ENCODE measurements at regions not wholly inside any gene's neighbourhood (a gene's known extent, or its start where the extent isn't known, plus 50 kb on each side); places are given as distances from the start of the nearest gene placed in this dataset.

DNA sequence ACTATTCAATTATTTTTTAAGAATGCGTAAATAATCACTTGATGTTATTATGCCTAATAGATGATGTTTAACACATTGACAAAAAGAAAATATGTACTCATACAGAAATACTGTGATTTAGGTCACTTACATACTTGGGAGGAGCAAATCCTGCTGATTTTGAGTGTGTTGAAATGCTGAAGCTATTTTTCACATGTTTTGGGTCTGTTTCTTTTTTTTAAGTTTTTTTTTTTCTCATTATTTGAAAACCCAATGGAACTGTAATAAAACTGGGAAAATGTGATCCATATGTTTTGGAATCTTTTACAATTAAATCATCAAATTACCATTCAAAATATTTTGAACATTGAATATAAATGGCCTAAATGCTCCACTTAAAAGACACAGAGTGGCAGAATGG lies 366.2 kb upstream of the ADAMTS5 start:
- H3K27me3 ChIP-seq (ENCODE audit: insufficient read depth, low read length) = no peaks in the 10 kb centered on the region
- no peaks in the 10 kb centered on the region for H3K4me1 ChIP-seq (ENCODE audit: control insufficient read depth in 1 of 2, insufficient read depth in 2 of 2, low read length in 2 of 2)
- no peak overlapping the region for H3K23ac ChIP-seq (ENCODE audit: low read length)
- no peaks in the 10 kb centered on the region for H3K36me3 ChIP-seq (ENCODE audit: control insufficient read depth in 1 of 2, insufficient read depth in 2 of 2, low read length in 2 of 2)
- H2BK5ac ChIP-seq (ENCODE audit: low read depth, low read length, poor library complexity) = no peak overlapping the region
- no peak overlapping the region for H2AK5ac ChIP-seq (ENCODE audit: low read length)
- H2AFZ ChIP-seq (ENCODE audit: insufficient read depth, low read length, poor library complexity) = no peak overlapping the region
- no peak overlapping the region for H3K4me3 ChIP-seq (ENCODE audit: low read depth, low read length)
- H3K27ac ChIP-seq (ENCODE audit: low read depth, low read length) = no peak overlapping the region
- no peak overlapping the region for H2BK12ac ChIP-seq (ENCODE audit: low read length)
- no peak overlapping the region for H3K4ac ChIP-seq (ENCODE audit: low read depth, low read length)
- H3K79me2 ChIP-seq (ENCODE audit: control insufficient read depth, insufficient read depth, low read length, poor library complexity) = no peaks in the 10 kb centered on the region
- H3K14ac ChIP-seq (ENCODE audit: low read length) = no peak overlapping the region
- no peak overlapping the region for H3K9ac ChIP-seq (ENCODE audit: low read length)
- no peak overlapping the region for H2BK120ac ChIP-seq (ENCODE audit: insufficient read depth, low read length, poor library complexity)
- DNase-seq = no peak
- no peak overlapping the region for H3K18ac ChIP-seq (ENCODE audit: low read length)
- no peak overlapping the region for H4K91ac ChIP-seq (ENCODE audit: low read depth, low read length)
- H4K8ac ChIP-seq (ENCODE audit: low read depth, low read length) = no peak overlapping the region
- no CpG with 5 or more reads among the region's 1 CpG for WGBS (ENCODE audit: extremely low coverage, insufficient coverage, insufficient read length)
- H3K79me1 ChIP-seq (ENCODE audit: low read length) = no peaks in the 10 kb centered on the region
- no peak overlapping the region for H4K12ac ChIP-seq (ENCODE audit: low read depth, low read length)
- H3K4me2 ChIP-seq (ENCODE audit: low read length) = no peak overlapping the region
- H3K9me3 ChIP-seq (ENCODE audit: insufficient read depth, low read depth, low read length) = no peaks in the 10 kb centered on the region

DNA sequence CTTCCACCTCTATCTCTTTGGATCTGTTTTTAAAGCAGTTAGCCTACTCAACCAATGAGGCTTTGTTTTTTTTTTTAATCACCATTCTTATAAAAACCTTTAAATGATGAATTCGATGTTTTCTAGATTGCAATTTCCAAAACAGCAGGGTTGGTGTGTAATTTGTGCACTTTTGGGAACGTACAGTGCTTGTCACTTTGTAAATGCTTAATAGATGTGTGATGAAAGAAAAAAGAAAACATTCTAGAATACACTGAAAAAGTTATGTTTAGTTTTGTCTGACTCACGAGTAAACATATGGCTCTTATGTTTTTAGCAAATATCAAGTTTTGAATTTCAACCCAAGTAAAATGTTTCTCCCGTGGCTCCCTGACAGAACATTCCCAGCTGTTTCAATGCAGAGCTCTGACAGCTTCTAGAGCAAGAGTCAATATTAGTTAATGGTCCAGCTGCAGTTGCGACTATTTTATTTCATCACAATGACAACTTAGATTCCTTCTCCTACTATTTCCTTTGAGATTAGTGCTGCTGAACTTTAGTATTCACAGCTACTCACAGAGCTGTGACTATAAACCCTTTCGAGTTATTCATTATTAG lies 362.5 kb upstream of the ADAMTS5 start:
- H3K18ac ChIP-seq (ENCODE audit: low read length) = no peak overlapping the region
- WGBS (ENCODE audit: extremely low coverage, insufficient coverage, insufficient read length) = no CpG with 5 or more reads among the region's 6 CpGs
- H3K27ac ChIP-seq (ENCODE audit: low read depth, low read length) = no peak overlapping the region
- no peaks in the 10 kb centered on the region for H3K9me3 ChIP-seq (ENCODE audit: insufficient read depth, low read depth, low read length)
- no peak overlapping the region for H4K91ac ChIP-seq (ENCODE audit: low read depth, low read length)
- no peak overlapping the region for H3K14ac ChIP-seq (ENCODE audit: low read length)
- H3K4me2 ChIP-seq (ENCODE audit: low read length) = no peak overlapping the region
- no peaks in the 10 kb centered on the region for H3K79me1 ChIP-seq (ENCODE audit: low read length)
- H3K4me1 ChIP-seq (ENCODE audit: control insufficient read depth in 1 of 2, insufficient read depth in 2 of 2, low read length in 2 of 2) = no peaks in the 10 kb centered on the region
- no peaks in the 10 kb centered on the region for H3K79me2 ChIP-seq (ENCODE audit: control insufficient read depth, insufficient read depth, low read length, poor library complexity)
- H2AFZ ChIP-seq (ENCODE audit: insufficient read depth, low read length, poor library complexity) = no peak overlapping the region
- H3K36me3 ChIP-seq (ENCODE audit: control insufficient read depth in 1 of 2, insufficient read depth in 2 of 2, low read length in 2 of 2) = no peaks in the 10 kb centered on the region
- no peak overlapping the region for H2BK12ac ChIP-seq (ENCODE audit: low read length)
- no peak overlapping the region for H3K9ac ChIP-seq (ENCODE audit: low read length)
- no peak overlapping the region for H4K12ac ChIP-seq (ENCODE audit: low read depth, low read length)
- no peak for DNase-seq
- H2BK120ac ChIP-seq (ENCODE audit: insufficient read depth, low read length, poor library complexity) = no peak overlapping the region
- no peak overlapping the region for H3K4me3 ChIP-seq (ENCODE audit: low read depth, low read length)
- no peaks in the 10 kb centered on the region for H3K27me3 ChIP-seq (ENCODE audit: insufficient read depth, low read length)
- H3K4ac ChIP-seq (ENCODE audit: low read depth, low read length) = no peak overlapping the region
- H4K8ac ChIP-seq (ENCODE audit: low read depth, low read length) = no peak overlapping the region
- no peak overlapping the region for H2AK5ac ChIP-seq (ENCODE audit: low read length)
- no peak overlapping the region for H2BK5ac ChIP-seq (ENCODE audit: low read depth, low read length, poor library complexity)
- H3K23ac ChIP-seq (ENCODE audit: low read length) = no peak overlapping the region

DNA sequence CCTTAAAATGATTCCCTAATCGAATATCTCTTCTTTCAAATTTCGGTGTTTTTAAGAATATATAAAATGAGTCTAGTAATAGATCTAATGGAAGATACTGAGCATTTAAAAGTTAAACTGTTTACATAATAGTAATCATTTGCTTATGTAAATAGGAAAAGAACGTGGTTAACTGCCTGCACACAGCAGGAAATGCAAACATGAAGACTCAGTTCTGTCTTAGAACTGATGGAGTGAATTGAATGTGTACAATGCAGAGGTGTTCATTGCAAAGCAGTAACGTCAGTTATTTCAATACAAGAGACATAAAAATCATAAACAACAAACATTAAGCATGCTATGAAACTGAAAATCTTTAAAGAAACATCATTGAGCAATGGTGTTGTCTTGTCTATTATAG lies 359.4 kb upstream of the ADAMTS5 start:
- no peak for DNase-seq
- no peak overlapping the region for H3K23ac ChIP-seq (ENCODE audit: low read length)
- no peak overlapping the region for H2AFZ ChIP-seq (ENCODE audit: insufficient read depth, low read length, poor library complexity)
- H2AK5ac ChIP-seq (ENCODE audit: low read length) = no peak overlapping the region
- H3K4me3 ChIP-seq (ENCODE audit: low read depth, low read length) = no peak overlapping the region
- no peak overlapping the region for H4K8ac ChIP-seq (ENCODE audit: low read depth, low read length)
- no peak overlapping the region for H4K91ac ChIP-seq (ENCODE audit: low read depth, low read length)
- H3K14ac ChIP-seq (ENCODE audit: low read length) = no peak overlapping the region
- H3K79me1 ChIP-seq (ENCODE audit: low read length) = no peaks in the 10 kb centered on the region
- no peak overlapping the region for H3K4ac ChIP-seq (ENCODE audit: low read depth, low read length)
- H2BK12ac ChIP-seq (ENCODE audit: low read length) = no peak overlapping the region
- H3K9ac ChIP-seq (ENCODE audit: low read length) = no peak overlapping the region
- H3K27me3 ChIP-seq (ENCODE audit: insufficient read depth, low read length) = no peaks in the 10 kb centered on the region
- no peak overlapping the region for H4K12ac ChIP-seq (ENCODE audit: low read depth, low read length)
- no peak overlapping the region for H3K27ac ChIP-seq (ENCODE audit: low read depth, low read length)
- no CpG with 5 or more reads among the region's 4 CpGs for WGBS (ENCODE audit: extremely low coverage, insufficient coverage, insufficient read length)
- H3K18ac ChIP-seq (ENCODE audit: low read length) = no peak overlapping the region
- no peak overlapping the region for H2BK5ac ChIP-seq (ENCODE audit: low read depth, low read length, poor library complexity)
- H3K9me3 ChIP-seq (ENCODE audit: insufficient read depth, low read depth, low read length) = no peaks in the 10 kb centered on the region
- H3K4me1 ChIP-seq (ENCODE audit: control insufficient read depth in 1 of 2, insufficient read depth in 2 of 2, low read length in 2 of 2) = no peaks in the 10 kb centered on the region
- no peak overlapping the region for H2BK120ac ChIP-seq (ENCODE audit: insufficient read depth, low read length, poor library complexity)
- H3K36me3 ChIP-seq (ENCODE audit: control insufficient read depth in 1 of 2, insufficient read depth in 2 of 2, low read length in 2 of 2) = no peaks in the 10 kb centered on the region
- H3K79me2 ChIP-seq (ENCODE audit: control insufficient read depth, insufficient read depth, low read length, poor library complexity) = no peaks in the 10 kb centered on the region
- H3K4me2 ChIP-seq (ENCODE audit: low read length) = no peak overlapping the region

DNA sequence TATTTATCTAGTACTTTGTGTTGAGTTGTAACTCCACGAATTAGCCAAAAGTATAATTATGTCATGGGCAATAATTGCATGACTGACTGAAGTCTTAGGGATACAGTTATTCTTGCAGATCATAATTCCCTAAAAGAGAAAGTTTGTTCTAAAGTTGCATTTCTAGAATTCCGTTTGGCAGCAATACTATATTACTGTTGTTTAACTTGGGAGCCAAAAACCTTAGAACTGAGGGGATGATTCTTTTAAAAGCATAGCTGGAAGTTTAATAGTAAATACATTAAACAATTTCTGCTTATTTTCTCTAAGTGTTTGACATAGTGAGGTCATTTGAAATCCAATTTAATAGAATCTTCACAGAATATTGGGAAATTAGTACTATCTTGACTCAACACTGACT lies 356.4 kb upstream of the ADAMTS5 start:
- H3K23ac ChIP-seq (ENCODE audit: low read length) = no peak overlapping the region
- no peak for DNase-seq
- WGBS (ENCODE audit: extremely low coverage, insufficient coverage, insufficient read length) = no CpG with 5 or more reads among the region's 2 CpGs

More for the DNA sequence above, 356.4 kb upstream of the ADAMTS5 start:
- Histone ChIP-seq H2AK5ac (ENCODE audit: low read length) (no peak overlapping the region), H4K8ac (ENCODE audit: low read depth, low read length) (no peak overlapping the region), H2BK5ac (ENCODE audit: low read depth, low read length, poor library complexity) (no peak overlapping the region), H3K79me1 (ENCODE audit: low read length) (no peaks in the 10 kb centered on the region), H3K9ac (ENCODE audit: low read length) (no peak overlapping the region), H2BK12ac (ENCODE audit: low read length) (no peak overlapping the region), H4K91ac (ENCODE audit: low read depth, low read length) (no peak overlapping the region), H3K4me1 (ENCODE audit: control insufficient read depth in 1 of 2, insufficient read depth in 2 of 2, low read length in 2 of 2) (no peaks in the 10 kb centered on the region), H3K36me3 (ENCODE audit: control insufficient read depth in 1 of 2, insufficient read depth in 2 of 2, low read length in 2 of 2) (no peaks in the 10 kb centered on the region), H3K14ac (ENCODE audit: low read length) (no peak overlapping the region), H2BK120ac (ENCODE audit: insufficient read depth, low read length, poor library complexity) (no peak overlapping the region), H3K4me2 (ENCODE audit: low read length) (no peak overlapping the region), H3K18ac (ENCODE audit: low read length) (no peak overlapping the region), H3K4me3 (ENCODE audit: low read depth, low read length) (no peak overlapping the region), H3K79me2 (ENCODE audit: control insufficient read depth, insufficient read depth, low read length, poor library complexity) (no peaks in the 10 kb centered on the region), H3K27me3 (ENCODE audit: insufficient read depth, low read length) (no peaks in the 10 kb centered on the region), H3K9me3 (ENCODE audit: insufficient read depth, low read depth, low read length) (no peaks in the 10 kb centered on the region), H2AFZ (ENCODE audit: insufficient read depth, low read length, poor library complexity) (no peak overlapping the region), H4K12ac (ENCODE audit: low read depth, low read length) (no peak overlapping the region), H3K27ac (ENCODE audit: low read depth, low read length) (no peak overlapping the region), H3K4ac (ENCODE audit: low read depth, low read length) (no peak overlapping the region)
